HepG2 (cell line): ENCODE measurements at regions not wholly inside any gene's neighbourhood (a gene's known extent, or its start where the extent isn't known, plus 50 kb on each side); places are given as distances from the start of the nearest gene placed in this dataset.

Experiments used
- ATAC-seq: fragments of 200-7000 bp; cut with Tn5 transposase; 3 replicates; pipeline ENCODE4 v1.9.1; 2020; ENCODE audit warnings: mild to moderate bottlenecking, moderate library complexity
- BruUV-seq: library from RNA; stranded (reverse); fragments of 400-500 nt; replicated peaks from 2 replicates; lab custom pipeline; 2021; lab: Mats Ljungman, UMichigan
- CTCF ChIA-PET: fragments of 300-600 bp; formaldehyde crosslinking; extraction: SDS; loops from one replicate; lab custom pipeline; 2021; ENCODE audit warnings: low total read pairs, inconsistent platforms, low intra/inter-chr PET ratio; lab: Yijun Ruan, JAX
- POLR2A ChIA-PET: fragments of 350-600 bp; sonication (Branson Sonifier 250); formaldehyde crosslinking; loops from one replicate; lab custom pipeline; 2020; ENCODE audit warnings: antibody characterized with exemption, inconsistent platforms; lab: Yijun Ruan, JAX
- DNase-seq: peaks from one replicate; pipeline ENCODE4 v3.0.0-alpha.2; 2015; ENCODE audit warnings: low spot score
- FAIRE-seq: peaks from 3 replicates; lab custom pipeline; 2011; peaks lifted over from hg19 to GRCh38; lab: Jason Lieb, UNC
- H2AFZ ChIP-seq: one replicate; pipeline ENCODE4 v1.6.1; 2011; ENCODE audit warnings: low read length, inconsistent platforms
- H3K27ac ChIP-seq: fragments of 300-600 bp; 3 replicates; pipeline ENCODE4 v1.8.0; 2011; ENCODE audit warnings: mixed run types, mild to moderate bottlenecking, mixed read lengths, low read length, inconsistent platforms; ENCODE audit not compliant: insufficient read depth; ENCODE audit errors: extremely low read length
- H3K27me3 ChIP-seq, 2 experiments: fragments of 200-600 bp in 1 of 2; 2 replicates in 1 of 2; 3 replicates in 1 of 2; pipeline versions ENCODE4 v1.6.0 to v1.8.0; 2011; ENCODE audit warnings: low read length in 2 of 2, mild to moderate bottlenecking in 2 of 2, moderate library complexity in 2 of 2, inconsistent platforms in 1 of 2; ENCODE audit not compliant: insufficient read depth in 2 of 2, control insufficient read depth in 1 of 2
- H3K36me3 ChIP-seq, 2 experiments: fragments of 200-600 bp in 1 of 2; replicated peaks in 1 of 2; 2 replicates in 1 of 2; 3 replicates in 1 of 2; pipeline versions ENCODE4 v1.5.1 to v1.8.0; 2011; ENCODE audit warnings: low read length in 2 of 2, inconsistent platforms in 1 of 2; ENCODE audit not compliant: insufficient read depth in 2 of 2, control insufficient read depth in 1 of 2
- H3K4me1 ChIP-seq: 2 replicates; pipeline ENCODE4 v1.5.1; 2012; ENCODE audit warnings: low read length, inconsistent platforms; ENCODE audit not compliant: insufficient read depth
- H3K4me2 ChIP-seq: 2 replicates; pipeline ENCODE4 v1.6.0; 2011; ENCODE audit warnings: low read depth, low read length, inconsistent platforms
- H3K4me3 ChIP-seq, 3 experiments: fragments of 200-600 bp in 1 of 3; sonication (generic), shearing (Covaris generic) in 1 of 3; replicated peaks in 1 of 3; 2 replicates each; pipeline ENCODE4 v1.5.1; 2011 to 2016; ENCODE audit warnings: low read length in 3 of 3, inconsistent platforms in 2 of 3, low read depth in 2 of 3, mild to moderate bottlenecking in 2 of 3, control low read depth in 1 of 3, mixed read lengths in 1 of 3; ENCODE audit not compliant: insufficient read depth in 1 of 3
- H3K79me2 ChIP-seq: one replicate; pipeline ENCODE4 v1.6.1; 2011; ENCODE audit warnings: low read length, inconsistent platforms; ENCODE audit not compliant: insufficient read depth
- H3K9ac ChIP-seq: 2 replicates; pipeline ENCODE4 v1.6.0; 2011; ENCODE audit warnings: mild to moderate bottlenecking, low read depth, low read length, inconsistent platforms; ENCODE audit not compliant: insufficient read depth
- H3K9me3 ChIP-seq: 2 replicates; pipeline ENCODE4 v1.5.1; 2012; ENCODE audit warnings: mild to moderate bottlenecking, low read length
- H4K20me1 ChIP-seq: 2 replicates; pipeline ENCODE4 v1.6.0; 2011; ENCODE audit warnings: inconsistent platforms, mild to moderate bottlenecking, low read length, moderate library complexity; ENCODE audit not compliant: insufficient read depth
- ARNTL ChIP-seq: sonication (generic); formaldehyde crosslinking; IDR thresholded peaks from 2 replicates; pipeline ENCODE4 v1.4.0; 2020; ENCODE audit warnings: mild to moderate bottlenecking, missing genetic modification reagents
- FOXA3 ChIP-seq: IDR thresholded peaks from 2 replicates; pipeline ENCODE4 v1.6.1; 2016; ENCODE audit warnings: missing genetic modification reagents, missing compliant biosample characterization
- JUND ChIP-seq: sonication (generic); formaldehyde crosslinking; IDR thresholded peaks from 2 replicates; pipeline ENCODE4 v1.8.0; 2022; ENCODE audit warnings: mild to moderate bottlenecking, missing genetic modification reagents
- MYC ChIP-seq: sonication (generic); formaldehyde crosslinking; IDR thresholded peaks from 2 replicates; pipeline ENCODE4 v1.9.0; 2021; ENCODE audit warnings: missing genetic modification reagents, borderline replicate concordance
- PAWR ChIP-seq: sonication (generic); formaldehyde crosslinking; IDR thresholded peaks from 2 replicates; pipeline ENCODE4 v1.4.0; 2020; ENCODE audit warnings: missing genetic modification reagents, mild to moderate bottlenecking, borderline replicate concordance
- SP2 ChIP-seq: sonication (generic); formaldehyde crosslinking; IDR thresholded peaks from 2 replicates; pipeline ENCODE4 v1.5.1; 2020; ENCODE audit warnings: mild to moderate bottlenecking, missing genetic modification reagents
- STAT5B ChIP-seq: sonication (generic); formaldehyde crosslinking; IDR thresholded peaks from 2 replicates; pipeline ENCODE4 v1.4.0; 2020; ENCODE audit warnings: missing genetic modification reagents
- TRAFD1 ChIP-seq: sonication (generic); formaldehyde crosslinking; IDR thresholded peaks from 2 replicates; pipeline ENCODE4 v1.5.1; 2020; ENCODE audit warnings: missing genetic modification reagents, mild to moderate bottlenecking, borderline replicate concordance
- ZHX2 ChIP-seq, 2 experiments: sonication (generic) in 1 of 2; formaldehyde crosslinking in 1 of 2; IDR thresholded peaks; 2 replicates each; pipeline versions ENCODE4 v1.6.1 to v1.9.0; 2014 to 2022; ENCODE audit warnings: antibody characterized with exemption in 1 of 2, borderline replicate concordance in 1 of 2, inconsistent platforms in 1 of 2, low read depth in 1 of 2, missing genetic modification reagents in 1 of 2
- ZNF281 ChIP-seq: sonication (generic); formaldehyde crosslinking; IDR thresholded peaks from 2 replicates; pipeline ENCODE4 v1.4.0; 2020; ENCODE audit warnings: missing genetic modification reagents, borderline replicate concordance
- ZNF460 ChIP-seq: sonication (generic); formaldehyde crosslinking; IDR thresholded peaks from 2 replicates; pipeline ENCODE4 v1.5.1; 2020; ENCODE audit warnings: missing genetic modification reagents, mild to moderate bottlenecking, borderline replicate concordance
- ZNF772 ChIP-seq: sonication (generic); formaldehyde crosslinking; IDR thresholded peaks from 2 replicates; pipeline ENCODE4 v1.5.0; 2020; ENCODE audit warnings: mild to moderate bottlenecking, missing genetic modification reagents
- ZNF780A ChIP-seq: sonication (generic); formaldehyde crosslinking; IDR thresholded peaks from 2 replicates; pipeline ENCODE4 v1.8.0; 2022; ENCODE audit warnings: mild to moderate bottlenecking, missing genetic modification reagents, moderate library complexity
- ZNF891 ChIP-seq: sonication (generic); formaldehyde crosslinking; IDR thresholded peaks from 2 replicates; pipeline ENCODE4 v1.5.0; 2020; ENCODE audit warnings: mild to moderate bottlenecking, missing genetic modification reagents
- WGBS: methylation state at CpG from one replicate; pipeline ENCODE4 v1.1.6; 2017; ENCODE audit warnings: low lambda C conversion rate; 5-methylcytosine and 5-hydroxymethylcytosine counted together
- in situ Hi-C: cut with HindIII; loops from 2 replicates; pipeline ENCODE4 v1.10.0; 2017; ENCODE audit warnings: low pct_unique_long_range_greater_than_20kb; ENCODE audit not compliant: extremely low pct_ligation_motif_present
- intact Hi-C: fragments of 100-400 bp; cut with micrococcal nuclease; formaldehyde crosslinking; loops from one replicate; pipeline ENCODE4 v1.10.0; 2022; ENCODE audit not compliant: unreplicated experiment

GRCh38 chrX:6980981-6981380, 166.5 kb upstream of the STS start:
- in situ Hi-C loops (no loop called here), intact Hi-C loops (no loop called here)
- H3K4me1 ChIP-seq: 0 out of 2 replicates have a peak, but pooled peaks cover 10% of the 10 kb centered on the region
- no peak overlapping the region for H3K27ac ChIP-seq
- no peaks in the 10 kb centered on the region for H3K9me3 ChIP-seq
- POLR2A ChIA-PET: no interaction called here
- TF ChIP-seq TRAFD1 (CRISPR knock-in tag): no peak
- no peak for TF ChIP-seq ZNF780A (CRISPR knock-in tag)
- no peak for TF ChIP-seq STAT5B
- TF ChIP-seq FOXA3: no peak
- TF ChIP-seq ZNF772 (CRISPR knock-in tag): no peak
- TF ChIP-seq ZHX2 (IDR thresholded peaks at IDR 0.05; ENCODE audit: low read depth): no peak
- TF ChIP-seq ZHX2 (CRISPR knock-in tag; IDR thresholded peaks at IDR 0.05; ENCODE audit: borderline replicate concordance): no peak
- no peak for TF ChIP-seq PAWR (CRISPR knock-in tag)
- TF ChIP-seq JUND (CRISPR knock-in tag): no peak
- no peak for TF ChIP-seq ARNTL (CRISPR knock-in tag)
- TF ChIP-seq ZNF281 (CRISPR knock-in tag): no peak
- TF ChIP-seq MYC (CRISPR knock-in tag): no peak
- no peak for TF ChIP-seq ZNF460 (CRISPR knock-in tag)
- no peak for TF ChIP-seq SP2 (CRISPR knock-in tag)
- no peak for TF ChIP-seq ZNF891 (CRISPR knock-in tag)
- 83% methylated on average over 1 of the region's 2 CpGs for WGBS
- CTCF ChIA-PET: no interaction called here
- H3K4me3 ChIP-seq: no peak overlapping the region
- no peak overlapping the region for H3K9ac ChIP-seq
- no peak for FAIRE-seq
- BruUV-seq: no TSS peak
- DNase-seq: no peak
- H3K79me2 ChIP-seq: no peaks in the 10 kb centered on the region
- no peaks in the 10 kb centered on the region for H3K27me3 ChIP-seq
- H4K20me1 ChIP-seq: no peaks in the 10 kb centered on the region
- no peaks in the 10 kb centered on the region for H3K36me3 ChIP-seq
- no peak overlapping the region for H3K4me2 ChIP-seq
- no peak for ATAC-seq
- no peak overlapping the region for H2AFZ ChIP-seq
